SK-N-SH (cell line): ENCODE measurements at regions not wholly inside any gene's neighbourhood (a gene's known extent, or its start where the extent isn't known, plus 50 kb on each side); places are given as distances from the start of the nearest gene placed in this dataset.
"Not testable (repeated sequence)": the region's sequence is repeated elsewhere in the genome, so short reads cannot be mapped to it uniquely, and the experiment has no call there.

ENCODE experiments used
- CTCF ChIA-PET: fragments of 300-600, 350-600 bp; formaldehyde crosslinking; extraction: SDS; loops from one replicate; lab custom pipeline; 2021; lab: Yijun Ruan, JAX
- POLR2A ChIA-PET: fragments of 350-600 bp; sonication (Branson Sonifier 250); formaldehyde crosslinking; extraction: SDS; loops from one replicate; lab custom pipeline; 2020; ENCODE audit warnings: antibody characterized with exemption, inconsistent platforms; lab: Yijun Ruan, JAX
- DNase-seq: peaks from one replicate; pipeline ENCODE4 v3.0.0; 2012
- H2AFZ ChIP-seq: fragments of 200-600 bp; sonication (generic); 2 replicates; pipeline ENCODE4 v1.8.1; 2016; ENCODE audit warnings: antibody characterized with exemption, mild to moderate bottlenecking, low read depth
- H3F3A ChIP-seq: fragments of 200-600 bp; sonication (generic); replicated peaks from 2 replicates; pipeline ENCODE3; 2016; ENCODE audit warnings: antibody characterized with exemption, mild to moderate bottlenecking; ENCODE audit not compliant: insufficient read depth
- H3K27ac ChIP-seq, 2 experiments: fragments of 200-500 bp in 1 of 2; fragments of 200-600 bp in 1 of 2; sonication (Bioruptor generic) in 1 of 2; sonication (generic), shearing (Covaris generic) in 1 of 2; 2 replicates each; pipeline versions ENCODE4 v1.5.1 to v1.6.1; 2014 to 2016; ENCODE audit warnings: low read depth in 2 of 2, inconsistent platforms in 1 of 2, low read length in 1 of 2, mild to moderate bottlenecking in 1 of 2, mixed read lengths in 1 of 2
- H3K27me3 ChIP-seq: fragments of 200-600 bp; sonication (generic), shearing (Covaris generic); 2 replicates; pipeline ENCODE4 v1.6.1; 2016; ENCODE audit warnings: mixed run types; ENCODE audit not compliant: insufficient read depth
- H3K36me3 ChIP-seq, 2 experiments: fragments of 200-500 bp in 1 of 2; fragments of 200-600 bp in 1 of 2; sonication (Bioruptor generic) in 1 of 2; sonication (generic) in 1 of 2; replicated peaks in 1 of 2; 2 replicates each; pipeline versions ENCODE3 to v1.5.1; 2014 to 2016; ENCODE audit warnings: low read length in 1 of 2, mild to moderate bottlenecking in 1 of 2; ENCODE audit not compliant: insufficient read depth in 2 of 2, control insufficient read depth in 1 of 2
- H3K4me1 ChIP-seq, 2 experiments: fragments of 200-500 bp in 1 of 2; fragments of 200-600 bp in 1 of 2; sonication (Bioruptor generic) in 1 of 2; sonication (generic), shearing (Covaris generic) in 1 of 2; 2 replicates each; pipeline versions ENCODE4 v1.5.1 to v1.6.1; 2014 to 2016; ENCODE audit warnings: low read depth in 1 of 2, low read length in 1 of 2, mixed run types in 1 of 2; ENCODE audit not compliant: insufficient read depth in 2 of 2, control insufficient read depth in 1 of 2
- H3K4me2 ChIP-seq: fragments of 200-600 bp; sonication (generic), shearing (Covaris generic); 2 replicates; pipeline ENCODE4 v1.6.1; 2017; ENCODE audit warnings: mixed run types
- H3K4me3 ChIP-seq, 2 experiments: fragments of 200-500 bp in 1 of 2; fragments of 200-600 bp in 1 of 2; sonication (Bioruptor generic) in 1 of 2; sonication (generic), shearing (Covaris generic) in 1 of 2; 2 replicates each; pipeline versions ENCODE4 v1.5.1 to v1.8.1; 2014 to 2016; ENCODE audit warnings: low read depth in 2 of 2, inconsistent platforms in 1 of 2, low read length in 1 of 2, mild to moderate bottlenecking in 1 of 2, mixed read lengths in 1 of 2, moderate library complexity in 1 of 2
- H3K79me2 ChIP-seq: fragments of 200-600 bp; sonication (generic); 2 replicates; pipeline ENCODE4 v1.8.1; 2017; ENCODE audit warnings: mild to moderate bottlenecking; ENCODE audit not compliant: insufficient read depth
- H3K9ac ChIP-seq: fragments of 200-600 bp; sonication (generic); 2 replicates; pipeline ENCODE4 v1.6.1; 2017; ENCODE audit warnings: mixed run types
- H3K9me2 ChIP-seq: fragments of 200-600 bp; sonication (generic); 2 replicates; pipeline ENCODE4 v1.6.1; 2017; ENCODE audit warnings: mixed run types
- H3K9me3 ChIP-seq: fragments of 200-600 bp; sonication (generic); 2 replicates; pipeline ENCODE4 v1.6.1; 2017; ENCODE audit warnings: mixed run types, mild to moderate bottlenecking, moderate library complexity
- H4K20me1 ChIP-seq: fragments of 200-600 bp; sonication (generic); 2 replicates; pipeline ENCODE4 v1.6.1; 2017; ENCODE audit warnings: mild to moderate bottlenecking, mixed run types; ENCODE audit not compliant: insufficient read depth
- CTCF ChIP-seq: fragments of 200-600 bp; sonication (generic); IDR thresholded peaks from 2 replicates; pipeline ENCODE4 v1.6.1; 2017; ENCODE audit warnings: antibody characterized with exemption, mild to moderate bottlenecking, moderate library complexity
- RAD21 ChIP-seq: IDR thresholded peaks from 2 replicates; pipeline ENCODE4 v1.6.1; 2012; ENCODE audit warnings: mild to moderate bottlenecking, low read length
- SMC3 ChIP-seq: IDR thresholded peaks from 2 replicates; pipeline ENCODE4 v1.6.1; 2012; ENCODE audit warnings: low read depth, low read length, improper control_type of control experiment
- WGBS: methylation state at CpG from one replicate; pipeline ENCODE4 v1.1.6; 2017; ENCODE audit warnings: low lambda C conversion rate; 5-methylcytosine and 5-hydroxymethylcytosine counted together
- TF ChIP-seq, protein P1 (sequence below): fragments of 150-350 bp; IDR thresholded peaks from 2 replicates; pipeline ENCODE4 v1.6.1; 2016; ENCODE audit warnings: mild to moderate bottlenecking, low read depth, low read length

- H3K4me2 ChIP-seq: no peak overlapping the region
- H3K36me3 ChIP-seq: no peaks in the 10 kb centered on the region
- POLR2A ChIA-PET: no interaction called here
- no peak overlapping the region for H3K27ac ChIP-seq
- H4K20me1 ChIP-seq: no peaks in the 10 kb centered on the region
- H3K27me3 ChIP-seq: no peaks in the 10 kb centered on the region
- H3K9me2 ChIP-seq: no peaks in the 10 kb centered on the region
- peaks cover 11% of the 10 kb centered on the region for H3F3A ChIP-seq
- TF ChIP-seq CTCF: 0 out of 2 replicates have a peak, but pooled peaks have one; percentile 22
- TF ChIP-seq RAD21: peak; percentile 60
- TF ChIP-seq, protein P1, sequence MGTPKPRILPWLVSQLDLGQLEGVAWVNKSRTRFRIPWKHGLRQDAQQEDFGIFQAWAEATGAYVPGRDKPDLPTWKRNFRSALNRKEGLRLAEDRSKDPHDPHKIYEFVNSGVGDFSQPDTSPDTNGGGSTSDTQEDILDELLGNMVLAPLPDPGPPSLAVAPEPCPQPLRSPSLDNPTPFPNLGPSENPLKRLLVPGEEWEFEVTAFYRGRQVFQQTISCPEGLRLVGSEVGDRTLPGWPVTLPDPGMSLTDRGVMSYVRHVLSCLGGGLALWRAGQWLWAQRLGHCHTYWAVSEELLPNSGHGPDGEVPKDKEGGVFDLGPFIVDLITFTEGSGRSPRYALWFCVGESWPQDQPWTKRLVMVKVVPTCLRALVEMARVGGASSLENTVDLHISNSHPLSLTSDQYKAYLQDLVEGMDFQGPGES: no peak
- TF ChIP-seq SMC3: peak; percentile 21
- TF ChIP-seq, all 33 proteins: peak for 3
- 76% methylated on average over 10 of the region's 11 CpGs for WGBS
- no peaks in the 10 kb centered on the region for H3K79me2 ChIP-seq
- no peak overlapping the region for H2AFZ ChIP-seq
- H3K9me3 ChIP-seq: peaks cover 12% of the 10 kb centered on the region; the same call in 1 of the 2 replicates
- CTCF ChIA-PET: interaction anchor here (0.5 to 4.0 kb wide), 5 partner anchors 8 to 261 kb away, joined by 3 to 16 read pairs (median 6); no protein-coding TSS in a partner anchor
- H3K9ac ChIP-seq: no peak overlapping the region
- no peak overlapping the region for H3K4me3 ChIP-seq
- no peaks in the 10 kb centered on the region for H3K4me1 ChIP-seq
- peak; percentile 27 for DNase-seq
These were observed 130.5 kb downstream of the ZFP64 start for GRCh38 chr20:52060794-52061714.

DNA sequence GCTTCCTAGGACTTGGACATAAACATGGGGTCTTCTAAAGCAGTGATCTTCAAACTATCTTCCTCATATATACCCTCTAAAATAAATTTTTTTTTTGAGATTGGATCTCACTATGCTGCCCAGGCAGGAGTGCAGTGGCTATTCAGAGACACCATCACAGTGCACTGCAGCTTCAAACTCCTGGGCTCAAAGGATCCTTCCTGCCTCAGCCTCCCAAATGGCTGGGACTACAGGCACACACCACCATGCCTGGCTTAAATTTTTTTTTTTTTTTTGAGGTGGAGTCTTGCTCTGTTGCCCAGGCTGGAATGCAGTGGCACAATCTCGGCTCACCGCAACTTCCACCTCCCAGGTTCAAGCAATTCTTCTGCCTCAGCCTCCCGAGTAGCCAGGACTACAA is 134.4 kb downstream of the ZFP64 start:
- H3K9me2 ChIP-seq, H3K4me3 ChIP-seq, H2AFZ ChIP-seq, H4K20me1 ChIP-seq, H3K4me2 ChIP-seq, H3K36me3 ChIP-seq, H3K9ac ChIP-seq, H3K79me2 ChIP-seq, POLR2A ChIA-PET, H3K4me1 ChIP-seq, DNase-seq, CTCF ChIA-PET, H3K27me3 ChIP-seq: not testable (repeated sequence)
- Histone ChIP-seq H3F3A (peaks cover 16% of the 10 kb centered on the region), H3K27ac (0 out of 4 replicates have a peak overlapping the region, but pooled peaks of 1 of the 2 experiments have one; percentile 14), H3K9me3 (peaks cover 12% of the 10 kb centered on the region; the same call in 1 of the 2 replicates)
- WGBS: 91% methylated on average over 3 of the region's 3 CpGs
